ENCODE measurements at regions not wholly inside any gene's neighbourhood (a gene's known extent, or its start where the extent isn't known, plus 50 kb on each side); places are given as distances from the start of the nearest gene placed in this dataset.

DNA sequence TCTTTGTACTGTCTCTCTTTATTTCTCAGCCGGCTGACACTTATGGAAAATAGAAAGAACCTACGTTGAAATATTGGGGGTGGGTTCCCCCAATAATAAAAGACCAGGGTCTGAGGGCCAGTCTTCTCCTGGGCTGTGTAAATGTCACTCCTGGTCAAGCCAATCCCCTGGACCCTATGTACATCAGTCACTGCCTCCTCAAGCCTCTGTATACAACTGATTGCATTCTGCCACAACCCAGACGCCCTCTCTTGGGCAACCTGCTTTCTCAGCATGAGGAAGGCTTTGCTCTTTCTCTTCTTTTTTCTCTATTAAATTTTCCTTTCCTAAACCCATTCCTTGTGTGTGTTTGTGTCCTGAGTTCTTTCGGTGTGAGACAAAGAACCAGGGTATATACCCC lies 84.1 kb upstream of the SERBP1 start:
- TF ChIP-seq MZF1 (tag by site-specific recombination; IDR thresholded peaks at IDR 0.05; ENCODE audit: borderline replicate concordance): no peak
- no peak for TF ChIP-seq CTCF (tag by site-specific recombination; IDR thresholded peaks at IDR 0.05)
- TF ChIP-seq ZNF37A (tag by site-specific recombination; IDR thresholded peaks at IDR 0.05): no peak
- no peak for TF ChIP-seq ZNF777 (tag by site-specific recombination; IDR thresholded peaks at IDR 0.05; ENCODE audit: borderline replicate concordance)
- no peak for TF ChIP-seq ZBTB7A (tag by site-specific recombination; IDR thresholded peaks at IDR 0.05; ENCODE audit: low read depth)
- TF ChIP-seq ZNF248 (tag by site-specific recombination; IDR thresholded peaks at IDR 0.05): no peak
- no peak for TF ChIP-seq ZNF629 (tag by site-specific recombination; IDR thresholded peaks at IDR 0.05)
- TF ChIP-seq HOXA7 (CRISPR knock-in tag; IDR thresholded peaks at IDR 0.05; ENCODE audit: borderline replicate concordance): no peak
- no peak for TF ChIP-seq ZNF558 (tag by site-specific recombination; IDR thresholded peaks at IDR 0.05)

Measured in HEK293 (cell line).